GM19324 (cell line): ENCODE measurements at regions not wholly inside any gene's neighbourhood (a gene's known extent, or its start where the extent isn't known, plus 50 kb on each side); places are given as distances from the start of the nearest gene placed in this dataset.

Source experiments
- ATAC-seq: cut with Tn5 transposase; IDR thresholded peaks from one replicate; pipeline ENCODE4 v1.9.1; 2021; ENCODE audit warnings: mild to moderate bottlenecking, moderate library complexity; ENCODE audit not compliant: unreplicated experiment, low FRiP score

DNA sequence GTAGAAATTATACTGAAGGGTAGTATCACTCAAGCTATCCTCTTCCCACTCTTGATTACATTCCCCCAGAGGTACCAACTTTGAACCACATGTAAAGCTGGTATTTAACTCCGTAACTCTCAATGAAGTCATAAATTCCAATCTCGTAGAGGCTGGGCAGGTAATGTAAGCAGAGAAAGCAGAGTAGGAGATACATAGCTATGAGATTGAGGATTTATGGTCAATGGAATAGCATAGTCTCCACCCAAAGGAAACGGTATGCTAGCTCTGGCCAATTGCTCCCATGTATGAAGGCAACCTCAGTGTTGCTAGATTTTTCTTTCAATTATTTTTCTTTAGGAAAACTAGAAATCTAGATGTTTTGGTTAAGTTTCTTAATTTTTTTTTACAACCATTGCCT, 163.1 kb upstream of the NRIP1 start:
- ATAC-seq = no peak

DNA sequence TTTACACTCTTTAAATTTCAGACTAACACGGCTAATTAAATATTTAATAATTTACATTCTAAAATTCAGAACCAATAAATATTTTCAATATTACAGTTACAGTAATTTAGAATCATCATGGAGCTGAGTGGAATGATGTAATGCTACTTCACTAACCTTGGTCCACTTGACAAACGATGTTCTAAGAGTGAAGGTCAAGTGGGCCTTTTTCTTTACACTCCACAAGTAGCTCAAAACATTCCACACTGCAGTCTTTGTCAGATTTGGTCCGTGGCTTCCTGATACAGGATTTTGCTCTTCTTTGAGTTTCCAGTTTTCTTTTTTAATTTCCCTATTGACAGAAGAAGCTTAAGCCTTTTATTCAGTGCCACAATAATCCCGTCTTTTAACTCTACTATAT, 164.6 kb upstream of the NRIP1 start:
- ATAC-seq = no peak

DNA sequence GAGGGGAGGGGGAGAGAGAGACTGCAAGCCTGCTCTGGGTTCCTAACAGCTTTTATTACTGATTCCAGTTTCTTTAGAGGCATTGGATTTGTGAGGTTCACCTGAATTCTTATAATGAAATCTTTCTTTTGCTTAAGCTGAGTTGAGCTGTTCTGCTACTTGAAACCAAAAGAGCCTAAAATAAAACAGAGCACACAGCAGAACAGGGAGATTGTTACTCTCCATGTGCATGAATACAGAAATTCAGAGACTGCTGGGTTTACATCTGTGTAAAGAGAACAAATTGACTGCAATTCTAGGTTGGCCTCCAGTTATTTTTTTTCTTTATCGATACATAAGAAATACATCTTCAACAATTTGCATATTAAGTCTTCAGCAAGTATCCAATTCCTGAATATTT, 168.8 kb upstream of the NRIP1 start:
- no peak for ATAC-seq

DNA sequence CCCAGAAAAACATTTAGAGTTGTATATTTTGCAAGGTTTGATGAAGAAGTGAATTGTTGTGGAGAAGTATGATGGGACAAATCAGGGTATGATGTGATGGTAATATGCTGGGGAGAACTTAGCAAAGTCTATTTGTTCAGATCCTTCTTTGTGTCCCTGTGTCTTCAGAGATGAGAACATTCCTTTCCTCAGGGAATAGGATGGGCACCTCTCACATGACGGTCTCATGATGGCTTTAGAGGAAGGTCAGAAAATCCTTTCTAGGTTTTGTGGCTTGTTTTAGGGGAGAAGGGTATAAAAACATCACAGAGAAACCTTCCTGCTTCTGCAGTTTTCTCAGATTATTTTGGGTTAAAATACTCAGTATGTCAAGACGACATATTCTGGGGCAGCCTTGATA, 171.3 kb upstream of the NRIP1 start:
- ATAC-seq = no peak

DNA sequence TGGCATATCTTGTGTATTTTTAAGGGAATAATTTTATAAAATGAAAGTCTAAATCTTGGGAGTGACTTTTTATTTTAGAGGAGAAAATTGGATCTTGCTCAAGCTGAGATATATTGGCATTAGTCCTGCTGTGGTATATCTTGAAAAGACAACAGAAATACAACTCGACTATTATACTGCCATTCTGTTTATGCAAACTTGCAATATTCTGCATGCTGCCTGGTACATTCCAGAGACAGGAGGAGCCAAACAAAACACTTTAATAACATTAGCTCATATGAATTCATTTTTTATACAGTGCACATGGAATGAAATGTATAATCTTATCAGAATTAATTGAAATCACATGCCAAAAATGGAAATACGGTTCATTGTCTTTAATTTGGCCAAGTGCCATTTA, 176.0 kb upstream of the NRIP1 start:
- ATAC-seq = no peak

DNA sequence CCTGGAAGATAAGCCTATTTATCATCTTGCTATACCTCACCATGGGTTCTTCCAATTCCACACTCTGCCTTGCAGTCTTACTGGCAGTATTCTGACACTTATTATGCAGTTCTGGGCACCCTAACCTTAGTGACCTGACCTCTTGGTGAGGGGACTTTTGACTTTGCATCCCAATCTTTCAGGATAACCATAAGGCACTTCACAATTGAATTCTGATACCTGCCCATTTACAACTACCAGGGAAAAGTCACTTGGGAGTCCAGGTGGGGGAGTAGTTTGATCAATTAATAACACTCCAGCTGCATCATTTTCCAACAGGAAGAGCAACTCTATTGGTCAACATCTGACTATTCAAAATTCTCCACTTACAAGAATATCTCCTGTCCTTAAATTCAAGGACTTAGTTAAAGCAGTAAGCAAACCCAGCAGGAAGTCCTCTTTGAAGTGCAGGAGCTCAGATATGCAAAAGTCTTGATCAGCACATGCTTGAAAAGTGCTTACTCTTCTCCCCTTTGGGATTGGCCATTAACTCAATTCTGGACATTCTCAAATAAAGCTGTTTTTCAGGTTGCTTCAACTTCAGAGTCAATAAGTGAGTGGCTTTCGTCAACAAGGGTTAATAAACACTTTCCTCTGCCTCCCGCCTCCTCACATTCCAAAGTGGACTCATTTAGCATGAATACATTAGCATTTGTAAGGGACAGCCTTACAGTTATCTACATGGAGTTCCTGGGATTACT, 177.4 kb upstream of the NRIP1 start:
- no peak for ATAC-seq

DNA sequence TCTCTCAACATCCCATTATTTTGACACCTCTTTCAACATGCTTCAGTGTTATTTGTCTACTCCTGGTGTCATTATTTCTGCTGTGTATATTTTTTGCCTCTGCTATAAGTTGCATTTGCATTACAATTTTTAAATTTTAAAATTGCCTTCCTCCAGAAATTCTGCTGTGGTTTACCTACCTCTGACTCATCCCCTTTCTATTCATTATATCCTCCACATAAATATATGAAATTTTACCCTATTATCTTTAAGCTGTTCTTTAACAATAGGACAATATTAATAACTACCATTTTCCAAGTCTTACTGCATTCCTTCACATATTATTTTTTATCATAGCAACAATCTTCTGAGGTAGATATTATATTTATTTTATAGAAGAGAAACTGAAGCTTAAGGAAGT, 178.1 kb upstream of the NRIP1 start:
- ATAC-seq = no peak

DNA sequence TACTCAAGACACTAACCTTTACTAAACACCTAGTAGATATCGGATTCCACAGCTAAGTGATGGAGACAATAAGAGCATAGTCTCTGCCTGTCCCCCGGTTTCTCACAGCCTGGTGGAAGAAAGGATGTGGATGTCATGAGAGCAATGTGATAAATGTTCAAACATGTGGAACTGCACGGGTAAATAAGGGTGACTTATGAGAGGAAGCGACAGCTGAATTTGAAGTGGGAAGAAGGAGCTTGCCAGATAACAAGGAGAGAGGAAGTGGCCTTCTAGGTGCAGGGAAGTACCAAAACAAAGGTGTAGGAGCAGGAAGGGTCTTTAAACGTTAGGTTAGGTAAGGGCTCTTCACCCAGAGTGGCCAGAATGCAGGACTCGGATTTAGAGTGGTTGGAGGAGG, 178.6 kb upstream of the NRIP1 start:
- no peak for ATAC-seq

DNA sequence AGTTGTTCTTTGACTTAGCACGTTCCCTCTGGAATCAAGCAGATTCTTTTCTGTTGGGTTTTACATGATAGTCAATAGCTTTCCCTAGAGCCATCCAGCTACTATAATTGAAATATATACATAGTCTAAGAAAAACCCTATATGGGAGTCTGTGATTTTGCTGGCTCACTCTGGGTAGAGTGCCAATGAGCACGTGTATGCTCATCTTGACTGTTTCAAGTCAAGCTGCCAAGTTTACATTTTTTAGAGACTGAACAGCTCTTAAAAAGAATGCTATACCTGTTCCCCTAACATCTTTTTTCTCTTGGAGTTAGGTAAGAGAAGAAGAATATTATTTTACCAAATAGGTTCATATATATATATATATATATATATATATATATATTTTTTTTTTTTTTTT, 182.8 kb upstream of the NRIP1 start:
- no peak for ATAC-seq

DNA sequence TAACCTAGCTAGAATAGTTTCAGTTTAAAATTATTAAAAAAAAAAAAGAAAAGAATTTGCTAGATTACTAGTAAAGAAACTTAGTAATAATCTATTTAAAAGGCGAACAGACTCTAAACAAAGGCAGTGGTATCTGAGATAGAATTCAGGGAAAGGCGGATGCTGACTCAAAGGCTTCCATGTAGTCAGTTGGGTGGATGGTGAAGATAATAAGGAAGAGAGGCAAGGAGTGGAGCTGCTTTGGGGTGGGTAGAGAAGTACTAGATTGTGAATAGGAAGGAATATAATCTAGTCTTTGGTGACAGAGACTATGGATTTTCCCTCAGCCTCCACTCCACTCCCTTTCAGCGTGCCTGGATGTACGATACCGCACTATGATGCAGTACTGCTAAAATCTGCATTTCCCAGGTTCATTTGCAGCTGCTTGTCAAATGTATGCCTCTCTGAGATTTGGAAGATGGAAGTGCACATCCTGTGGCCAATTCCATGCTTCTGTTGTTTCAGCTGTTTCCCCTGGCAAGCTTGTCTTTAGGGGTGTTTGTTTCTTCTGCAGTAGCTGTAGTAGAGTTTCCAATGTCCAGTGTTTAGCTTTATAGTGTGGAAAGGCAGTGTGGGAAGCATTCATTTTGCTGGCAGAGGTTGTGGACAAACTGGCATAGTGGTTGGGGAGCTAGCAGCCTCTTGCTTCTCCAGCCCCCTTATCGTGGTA, 184.6 kb upstream of the NRIP1 start:
- no peak for ATAC-seq

DNA sequence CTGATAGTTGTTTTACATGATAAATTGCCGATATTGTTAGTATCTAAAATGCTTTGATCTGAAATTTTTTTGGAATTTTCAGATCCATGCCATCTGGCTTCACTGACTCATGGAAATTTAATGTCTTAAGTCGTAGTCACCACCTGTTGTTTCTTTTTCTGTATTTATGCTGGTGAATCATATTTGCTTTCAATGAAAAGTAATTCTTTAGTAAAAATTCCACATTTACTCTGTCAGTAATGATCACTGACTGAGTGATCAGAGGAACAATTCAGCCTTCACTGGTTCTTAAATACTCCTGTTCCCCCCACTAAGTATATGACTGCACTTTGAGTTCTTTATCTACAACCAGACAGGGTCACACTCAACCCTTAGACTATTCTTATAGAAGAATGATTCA, 185.6 kb upstream of the NRIP1 start:
- ATAC-seq = no peak

DNA sequence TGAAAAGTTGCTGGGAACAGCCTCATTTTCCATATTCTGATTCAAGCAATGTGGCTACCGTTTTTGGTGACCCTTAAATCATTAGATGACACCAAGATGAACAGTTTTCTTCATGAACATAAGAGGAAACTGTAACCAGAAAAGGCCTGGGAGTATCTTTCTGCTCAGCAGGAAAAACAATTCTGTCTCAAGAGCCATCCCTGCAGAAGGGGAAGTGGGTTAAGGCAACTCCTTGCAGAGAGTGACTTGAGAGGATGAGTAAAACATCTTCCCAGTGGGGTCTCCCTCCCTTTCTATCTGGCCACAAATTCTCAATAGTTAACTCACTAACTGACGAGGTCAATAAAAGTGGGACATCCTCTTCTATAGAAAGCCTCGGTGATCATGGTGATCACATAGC, 187.6 kb upstream of the NRIP1 start:
- no peak for ATAC-seq

DNA sequence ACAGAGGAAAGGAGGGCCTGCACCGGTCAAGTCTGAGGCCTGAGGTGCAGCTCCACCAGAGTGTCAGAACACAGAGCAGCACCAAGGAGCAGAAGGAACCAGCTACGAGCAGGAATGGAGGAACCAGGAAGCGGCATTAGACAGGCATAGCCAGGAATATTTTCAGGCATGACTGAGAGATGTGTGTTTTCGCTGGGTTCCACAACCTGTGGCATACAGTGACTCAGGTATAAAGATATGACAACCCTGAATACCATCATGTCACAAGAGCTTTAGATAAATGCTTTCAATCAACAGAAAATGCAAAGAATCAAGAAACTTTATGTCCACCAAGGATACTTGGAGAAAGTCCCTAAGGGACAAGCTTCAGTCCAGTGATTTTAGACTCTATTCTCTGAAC, 189.3 kb upstream of the NRIP1 start:
- no peak for ATAC-seq

DNA sequence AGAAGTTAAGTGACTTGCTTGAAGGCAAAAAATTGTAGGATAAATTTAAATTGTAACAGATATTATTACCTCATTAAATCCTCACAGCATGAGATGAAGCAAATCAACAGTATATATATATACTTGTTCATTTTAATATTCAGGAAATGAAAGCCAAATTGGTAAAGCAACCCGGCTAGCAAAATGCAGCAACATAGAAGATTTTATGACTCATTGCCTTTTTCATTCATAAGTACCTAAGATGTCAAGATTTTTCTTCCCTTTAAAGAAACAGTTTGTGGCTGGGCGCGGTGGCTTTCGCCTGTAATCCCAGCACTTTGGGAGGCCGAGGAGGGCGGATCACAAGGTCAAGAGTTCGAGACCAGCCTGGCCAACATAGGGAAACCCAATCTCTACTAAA, 190.5 kb upstream of the NRIP1 start:
- no peak for ATAC-seq

DNA sequence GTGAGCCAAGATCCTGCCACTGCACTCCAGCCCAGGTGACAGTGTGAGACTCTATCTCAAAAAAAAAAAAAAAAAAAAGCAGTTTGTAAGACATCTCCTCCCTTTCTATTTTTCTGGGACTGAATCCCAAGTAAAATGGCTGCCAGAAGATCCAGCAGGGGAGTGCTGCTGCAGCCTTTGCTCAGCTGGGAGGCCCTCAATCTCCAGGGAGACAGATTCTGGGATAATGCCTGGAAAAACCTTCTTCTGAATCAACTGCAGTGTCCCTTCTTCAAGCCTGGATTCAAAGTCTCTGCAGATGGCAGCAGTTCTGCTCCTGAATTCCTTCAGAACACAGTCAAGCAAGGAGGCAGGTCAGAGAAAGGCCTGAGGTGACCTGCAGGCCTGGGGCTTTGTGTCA, 191.0 kb upstream of the NRIP1 start:
- ATAC-seq = no peak

DNA sequence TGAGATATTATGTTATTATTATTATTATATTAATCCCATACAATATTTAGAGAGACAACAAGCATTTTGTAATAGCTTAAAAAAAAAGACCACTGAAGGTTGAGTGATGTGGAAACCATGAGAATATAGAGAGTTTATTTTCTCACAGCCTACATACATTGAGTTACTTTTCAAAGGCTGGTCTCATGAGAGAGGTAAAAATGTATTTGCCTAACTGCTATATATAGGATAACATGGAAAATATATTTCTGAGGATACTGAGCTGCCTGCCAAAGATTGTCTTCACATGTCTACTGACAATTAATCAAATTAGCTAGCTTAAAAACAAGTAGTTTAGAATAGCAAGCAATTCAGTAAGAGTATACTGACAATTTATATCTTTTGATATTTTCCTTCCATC, 192.2 kb upstream of the NRIP1 start:
- no peak for ATAC-seq

DNA sequence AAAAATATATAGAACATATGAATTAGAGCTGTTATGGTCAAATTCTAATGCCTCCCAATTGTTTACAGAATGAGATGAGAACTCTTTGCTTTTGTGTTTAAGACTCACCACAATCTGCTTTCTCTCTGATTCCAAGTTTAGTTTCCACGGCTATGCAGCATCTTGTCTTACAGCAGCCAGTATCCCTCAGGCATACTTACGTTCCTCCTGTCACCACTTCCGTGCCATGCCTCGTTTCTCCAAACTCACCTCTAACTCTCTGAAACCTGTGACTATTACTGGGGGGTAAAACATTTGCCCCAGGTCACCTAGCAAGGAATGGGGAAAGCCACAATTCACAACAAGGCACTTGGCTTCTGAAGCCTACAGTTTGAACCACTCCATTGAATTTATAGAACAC, 192.8 kb upstream of the NRIP1 start:
- no peak for ATAC-seq

DNA sequence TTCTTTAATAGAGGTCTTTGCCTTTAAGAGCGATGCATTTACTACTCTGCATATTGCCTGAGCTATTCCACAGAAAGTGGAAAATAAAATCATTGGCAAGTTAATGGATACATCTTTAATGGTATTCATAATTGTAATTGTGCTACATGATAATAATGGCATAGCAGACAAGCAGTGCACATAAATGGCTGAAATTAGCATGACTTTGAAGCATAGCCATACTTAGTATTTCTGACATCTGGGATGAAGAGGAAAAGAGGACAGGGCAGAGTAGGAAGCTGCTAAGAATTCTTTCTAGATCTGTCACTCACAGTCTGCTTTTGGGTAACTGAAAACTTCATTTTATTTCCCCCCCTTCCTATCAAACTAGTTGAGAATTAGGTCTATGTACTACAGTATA, 195.0 kb upstream of the NRIP1 start:
- ATAC-seq = no peak

DNA sequence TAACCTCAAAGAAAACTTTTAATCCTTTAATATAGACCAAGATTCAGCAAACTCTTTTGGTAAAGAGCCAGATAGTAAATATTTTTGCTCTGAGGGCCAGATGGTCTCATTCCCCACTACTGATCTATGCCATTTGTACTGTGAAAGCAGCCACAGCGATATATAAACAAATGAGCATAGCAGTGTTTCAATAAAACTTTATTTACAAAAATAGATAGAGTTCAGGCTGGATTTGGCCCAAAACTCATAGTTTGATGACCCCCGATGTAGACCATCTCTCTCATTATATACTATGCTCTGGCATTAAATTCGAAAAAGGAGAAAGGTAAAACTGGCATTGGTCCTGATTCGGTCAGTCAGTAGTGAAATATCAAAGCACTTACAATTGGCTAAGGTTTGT, 195.8 kb upstream of the NRIP1 start:
- ATAC-seq = no peak

DNA sequence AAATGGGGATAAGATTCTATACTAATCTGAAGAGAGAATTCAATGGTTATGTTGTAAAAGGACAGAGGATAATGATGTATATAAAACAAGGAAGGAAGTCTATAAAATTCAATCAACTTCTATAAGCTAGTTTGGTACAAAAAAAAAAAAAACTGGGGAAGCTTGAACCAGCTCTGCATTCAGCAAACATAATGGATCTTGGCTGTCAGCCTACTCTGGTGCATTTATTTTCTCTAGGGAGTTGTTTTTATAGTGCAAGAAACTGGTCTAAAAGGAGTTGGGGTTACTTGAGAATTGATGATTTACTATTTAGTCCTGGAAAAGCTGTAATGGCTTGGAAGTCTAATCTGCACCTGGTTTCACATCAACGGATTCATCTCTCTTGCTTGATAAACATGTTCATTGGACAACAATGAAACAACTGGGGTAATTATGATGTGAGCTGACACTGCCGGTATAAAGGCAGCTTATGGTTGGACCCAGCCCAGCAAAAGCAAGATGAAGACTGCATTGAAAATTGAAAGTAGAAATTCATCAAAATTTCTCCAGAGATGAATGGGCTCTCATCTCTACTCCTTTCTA, 199.4 kb upstream of the NRIP1 start:
- no peak for ATAC-seq

DNA sequence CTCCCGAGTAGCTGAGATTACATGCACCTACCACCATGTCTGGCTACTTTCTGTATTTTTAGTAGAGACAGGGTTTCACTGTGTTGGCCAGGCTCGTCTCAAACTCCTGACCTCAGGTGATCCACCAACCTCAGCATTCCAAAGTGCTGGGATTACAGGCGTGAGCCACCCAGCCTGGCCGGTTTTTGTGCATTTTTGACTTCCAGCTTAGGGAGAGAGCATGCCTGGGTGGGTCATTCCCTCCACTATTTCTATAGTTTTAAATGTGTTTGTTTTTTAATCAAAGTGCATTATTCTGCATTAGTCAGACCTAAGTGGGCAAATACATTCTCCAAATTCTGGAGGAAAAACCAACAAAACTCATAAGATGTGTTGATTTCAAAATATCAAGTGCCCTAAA, 207.4 kb upstream of the NRIP1 start:
- ATAC-seq = no peak

DNA sequence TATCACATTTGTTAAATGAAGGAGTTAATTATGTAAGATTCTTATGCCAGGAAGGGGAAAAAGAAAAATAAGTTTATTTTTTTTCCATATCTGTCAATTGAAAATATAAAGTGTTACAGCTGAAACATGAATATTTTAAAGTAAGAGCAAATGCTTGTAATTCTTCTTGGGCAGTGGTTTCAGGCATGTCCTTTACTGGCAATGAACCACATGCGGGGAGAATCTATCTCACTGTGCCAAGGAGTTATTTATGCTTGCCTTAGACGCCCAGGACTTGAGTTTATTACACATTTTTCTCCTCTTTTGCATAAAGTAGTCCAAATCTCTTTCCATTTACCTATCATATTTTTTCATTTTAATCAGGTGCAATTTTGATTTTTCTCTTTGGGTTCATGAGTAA, 207.8 kb upstream of the NRIP1 start:
- no peak for ATAC-seq
